Left forelimb (tissue), 1 donor: ENCODE measurements at regions not wholly inside any gene's neighbourhood (a gene's known extent, or its start where the extent isn't known, plus 50 kb on each side); places are given as distances from the start of the nearest gene placed in this dataset.
"Not testable (repeated sequence)": the region's sequence is repeated elsewhere in the genome, so short reads cannot be mapped to it uniquely, and the experiment has no call there.

ENCODE experiments used
- DNase-seq: peaks from one replicate; pipeline ENCODE4 v3.0.0-alpha.2; 2018; ENCODE audit warnings: low spot score

GRCh38 chr10:36765782-36766414, 359.5 kb upstream of the ANKRD30A start:
- DNase-seq, result no peak

GRCh38 chr10:36764823-36765222, 360.6 kb upstream of the ANKRD30A start:
- no peak for DNase-seq

- DNase-seq, result no peak
Measured at GRCh38 chr10:36761121-36761520, 364.3 kb upstream of the ANKRD30A start.

GRCh38 chr10:36759141-36759805, 366.1 kb upstream of the ANKRD30A start:
- no peak for DNase-seq

GRCh38 chr10:36748128-36748871, 377.1 kb upstream of the ANKRD30A start:
- no peak for DNase-seq

- DNase-seq, result no peak
Measured at GRCh38 chr10:36739884-36740445, 385.4 kb upstream of the ANKRD30A start.

GRCh38 chr10:36738738-36739431, 386.5 kb upstream of the ANKRD30A start:
- no peak for DNase-seq

GRCh38 chr10:36736311-36736710, 389.1 kb upstream of the ANKRD30A start:
- DNase-seq, result no peak

GRCh38 chr10:36734590-36734989, 390.8 kb upstream of the ANKRD30A start:
- DNase-seq, result not testable (repeated sequence)

GRCh38 chr10:36730316-36730715, 395.1 kb upstream of the ANKRD30A start:
- no peak for DNase-seq

GRCh38 chr10:36728626-36729025, 396.8 kb upstream of the ANKRD30A start:
- DNase-seq, result no peak

GRCh38 chr10:36725581-36726520, 399.5 kb upstream of the ANKRD30A start:
- peak; percentile 82 for DNase-seq

- DNase-seq, result no peak
Measured at GRCh38 chr10:36722777-36723176, 402.6 kb upstream of the ANKRD30A start.

- no peak for DNase-seq
Measured at GRCh38 chr10:36721871-36722270, 403.5 kb upstream of the ANKRD30A start.

- no peak for DNase-seq
Measured at GRCh38 chr10:36720895-36721294, 404.5 kb upstream of the ANKRD30A start.

- DNase-seq, result no peak
Measured at GRCh38 chr10:36717118-36717517, 408.3 kb upstream of the ANKRD30A start.

GRCh38 chr10:36716291-36716690, 409.1 kb upstream of the ANKRD30A start:
- DNase-seq, result no peak

GRCh38 chr10:36712695-36713094, 412.7 kb upstream of the ANKRD30A start:
- no peak for DNase-seq

- DNase-seq, result no peak
Measured at GRCh38 chr10:36711361-36711760, 414.0 kb upstream of the ANKRD30A start.

GRCh38 chr10:36704124-36704523, 421.3 kb upstream of the ANKRD30A start:
- DNase-seq, result no peak

- DNase-seq, result no peak
Measured at GRCh38 chr10:36703179-36703578, 422.2 kb upstream of the ANKRD30A start.
